ENCODE measurements at regions not wholly inside any gene's neighbourhood (a gene's known extent, or its start where the extent isn't known, plus 50 kb on each side); places are given as distances from the start of the nearest gene placed in this dataset.

GRCh38 chr10:8637640-8638039, 583.2 kb downstream of the GATA3 start:
- H3K4me1 ChIP-seq (ENCODE audit: control insufficient read depth, extremely low read depth, insufficient read depth, low read length) = no peaks in the 10 kb centered on the region
- H3K9ac ChIP-seq (replicated peaks; ENCODE audit: extremely low read depth, insufficient read depth, low read length) = no peak overlapping the region
- H3K27ac ChIP-seq (ENCODE audit: insufficient read depth, low read depth, low read length) = no peak overlapping the region
- H4K20me1 ChIP-seq (replicated peaks; ENCODE audit: control insufficient read depth, extremely low read depth, insufficient read depth, low read length) = no peaks in the 10 kb centered on the region
- no peaks in the 10 kb centered on the region for H3K9me3 ChIP-seq (replicated peaks; ENCODE audit: control insufficient read depth, insufficient read depth, low read length)
- no peak overlapping the region for H2AFZ ChIP-seq (ENCODE audit: low read depth, low read length)
- CTCF ChIA-PET = no interaction called here
- DNase-seq (ENCODE audit: low read depth, low spot score) (no peak), FAIRE-seq (no peak)
- H3K4me3 ChIP-seq (replicated peaks in 1 of 3; ENCODE audit: insufficient read depth in 1 of 3, low read depth in 1 of 3, low read length in 3 of 3) = no peak overlapping the region
- H3K27me3 ChIP-seq (ENCODE audit: control insufficient read depth in 2 of 2, insufficient read depth in 2 of 2, low read length in 2 of 2) = no peaks in the 10 kb centered on the region
- POLR2A ChIA-PET = no interaction called here
- no peak overlapping the region for H3K4me2 ChIP-seq (ENCODE audit: insufficient read depth, low read length)
- intact Hi-C loops (cut with micrococcal nuclease) (no loop called here), dilution Hi-C loops (cut with MboI; ENCODE audit: extremely low pct_ligation_motif_present, low sequenced_read_pairs) (no loop called here)
- H3K79me2 ChIP-seq (ENCODE audit: control insufficient read depth, insufficient read depth, low read length) = no peaks in the 10 kb centered on the region
- TF ChIP-seq CTCF (IDR thresholded peaks at IDR 0.05; ENCODE audit: extremely low read depth in 1 of 2, insufficient read depth in 1 of 2, low read depth in 1 of 2, low read length in 2 of 2) = no peak
- TF ChIP-seq FOS (IDR thresholded peaks at IDR 0.05; ENCODE audit: borderline replicate concordance, insufficient read depth, low read length) = no peak
- TF ChIP-seq POLR2A (IDR thresholded peaks at IDR 0.05; ENCODE audit: low read depth, low read length) = no peak
- no peak for TF ChIP-seq MAX (IDR thresholded peaks at IDR 0.05; ENCODE audit: insufficient read depth, insufficient read length)
- TF ChIP-seq POLR2AphosphoS5 (IDR thresholded peaks at IDR 0.05; ENCODE audit: insufficient read depth, low read depth, low read length) = no peak
- TF ChIP-seq MYC (IDR thresholded peaks at IDR 0.05; ENCODE audit: low read depth, low read length) = no peak
- TF ChIP-seq EZH2 (IDR thresholded peaks at IDR 0.05; ENCODE audit: borderline replicate concordance, low read depth, low read length, severe bottlenecking) = no peak
- TF ChIP-seq JUN (IDR thresholded peaks at IDR 0.05; ENCODE audit: borderline replicate concordance, insufficient read depth, insufficient read length, low read depth) = no peak
- no peak for TF ChIP-seq GATA2 (IDR thresholded peaks at IDR 0.05; ENCODE audit: insufficient read depth, insufficient read length, low read depth, low read length)
- no peaks in the 10 kb centered on the region for H3K36me3 ChIP-seq (ENCODE audit: control insufficient read depth in 2 of 2, extremely low read depth in 1 of 2, insufficient read depth in 2 of 2, low read length in 2 of 2)
- no TSS peak for BruUV-seq (replicated peaks)
- no peaks in the 10 kb centered on the region for H3K9me1 ChIP-seq (replicated peaks; ENCODE audit: control insufficient read depth, extremely low read depth, insufficient read depth, low read length)

All from endothelial cell of umbilical vein (primary cell).